ENCODE measurements at regions not wholly inside any gene's neighbourhood (a gene's known extent, or its start where the extent isn't known, plus 50 kb on each side); places are given as distances from the start of the nearest gene placed in this dataset.

GRCh38 chr13:74004109-74004508, 130.1 kb downstream of the KLF12 start:
- in situ Hi-C loops (cut with MboI; ENCODE audit: low sequenced_read_pairs): no loop called here

GRCh38 chr13:74003374-74003773, 130.8 kb downstream of the KLF12 start:
- in situ Hi-C loops (cut with MboI; ENCODE audit: low sequenced_read_pairs): no loop called here

- in situ Hi-C loops (cut with MboI; ENCODE audit: low sequenced_read_pairs): no loop called here
Measured at GRCh38 chr13:74000876-74001275, 133.3 kb downstream of the KLF12 start.

GRCh38 chr13:73998631-73999030, 135.6 kb downstream of the KLF12 start:
- in situ Hi-C loops (cut with MboI; ENCODE audit: low sequenced_read_pairs): no loop called here

- in situ Hi-C loops (cut with MboI; ENCODE audit: low sequenced_read_pairs): no loop called here
Measured at GRCh38 chr13:73997964-73998363, 136.2 kb downstream of the KLF12 start.

GRCh38 chr13:73996569-73996968, 137.6 kb downstream of the KLF12 start:
- in situ Hi-C loops (cut with MboI; ENCODE audit: low sequenced_read_pairs): no loop called here

GRCh38 chr13:73995736-73996135, 138.5 kb downstream of the KLF12 start:
- in situ Hi-C loops (cut with MboI; ENCODE audit: low sequenced_read_pairs): no loop called here

GRCh38 chr13:73993661-73994060, 140.5 kb downstream of the KLF12 start:
- in situ Hi-C loops (cut with MboI; ENCODE audit: low sequenced_read_pairs): no loop called here

- in situ Hi-C loops (cut with MboI; ENCODE audit: low sequenced_read_pairs): no loop called here
Measured at GRCh38 chr13:73991884-73992283, 142.3 kb downstream of the KLF12 start.

- in situ Hi-C loops (cut with MboI; ENCODE audit: low sequenced_read_pairs): no loop called here
Measured at GRCh38 chr13:73991384-73991783, 142.8 kb downstream of the KLF12 start.

- in situ Hi-C loops (cut with MboI; ENCODE audit: low sequenced_read_pairs): no loop called here
Measured at GRCh38 chr13:73989244-73989843, 144.9 kb downstream of the KLF12 start.

GRCh38 chr13:73988461-73988860, 145.7 kb downstream of the KLF12 start:
- in situ Hi-C loops (cut with MboI; ENCODE audit: low sequenced_read_pairs): no loop called here

GRCh38 chr13:73987618-73988017, 146.6 kb downstream of the KLF12 start:
- in situ Hi-C loops (cut with MboI; ENCODE audit: low sequenced_read_pairs): no loop called here

- in situ Hi-C loops (cut with MboI; ENCODE audit: low sequenced_read_pairs): no loop called here
Measured at GRCh38 chr13:73985783-73986182, 148.4 kb downstream of the KLF12 start.

- in situ Hi-C loops (cut with MboI; ENCODE audit: low sequenced_read_pairs): no loop called here
Measured at GRCh38 chr13:73984949-73985691, 149.1 kb downstream of the KLF12 start.

GRCh38 chr13:73984201-73984600, 150.0 kb downstream of the KLF12 start:
- in situ Hi-C loops (cut with MboI; ENCODE audit: low sequenced_read_pairs): no loop called here

- in situ Hi-C loops (cut with MboI; ENCODE audit: low sequenced_read_pairs): no loop called here
Measured at GRCh38 chr13:73983109-73983508, 151.1 kb downstream of the KLF12 start.

GRCh38 chr13:73981595-73981994, 152.6 kb downstream of the KLF12 start:
- in situ Hi-C loops (cut with MboI; ENCODE audit: low sequenced_read_pairs): no loop called here

- in situ Hi-C loops (cut with MboI; ENCODE audit: low sequenced_read_pairs): no loop called here
Measured at GRCh38 chr13:73975767-73976166, 158.4 kb downstream of the KLF12 start.

- in situ Hi-C loops (cut with MboI; ENCODE audit: low sequenced_read_pairs): no loop called here
Measured at GRCh38 chr13:73974051-73974450, 160.2 kb downstream of the KLF12 start.

GRCh38 chr13:73973156-73973555, 161.0 kb downstream of the KLF12 start:
- in situ Hi-C loops (cut with MboI; ENCODE audit: low sequenced_read_pairs): no loop called here

GRCh38 chr13:73972545-73972944, 161.7 kb downstream of the KLF12 start:
- in situ Hi-C loops (cut with MboI; ENCODE audit: low sequenced_read_pairs): no loop called here

GRCh38 chr13:73971481-73971880, 162.7 kb downstream of the KLF12 start:
- in situ Hi-C loops (cut with MboI; ENCODE audit: low sequenced_read_pairs): no loop called here
